ENCODE measurements at regions not wholly inside any gene's neighbourhood (a gene's known extent, or its start where the extent isn't known, plus 50 kb on each side); places are given as distances from the start of the nearest gene placed in this dataset.

DNA sequence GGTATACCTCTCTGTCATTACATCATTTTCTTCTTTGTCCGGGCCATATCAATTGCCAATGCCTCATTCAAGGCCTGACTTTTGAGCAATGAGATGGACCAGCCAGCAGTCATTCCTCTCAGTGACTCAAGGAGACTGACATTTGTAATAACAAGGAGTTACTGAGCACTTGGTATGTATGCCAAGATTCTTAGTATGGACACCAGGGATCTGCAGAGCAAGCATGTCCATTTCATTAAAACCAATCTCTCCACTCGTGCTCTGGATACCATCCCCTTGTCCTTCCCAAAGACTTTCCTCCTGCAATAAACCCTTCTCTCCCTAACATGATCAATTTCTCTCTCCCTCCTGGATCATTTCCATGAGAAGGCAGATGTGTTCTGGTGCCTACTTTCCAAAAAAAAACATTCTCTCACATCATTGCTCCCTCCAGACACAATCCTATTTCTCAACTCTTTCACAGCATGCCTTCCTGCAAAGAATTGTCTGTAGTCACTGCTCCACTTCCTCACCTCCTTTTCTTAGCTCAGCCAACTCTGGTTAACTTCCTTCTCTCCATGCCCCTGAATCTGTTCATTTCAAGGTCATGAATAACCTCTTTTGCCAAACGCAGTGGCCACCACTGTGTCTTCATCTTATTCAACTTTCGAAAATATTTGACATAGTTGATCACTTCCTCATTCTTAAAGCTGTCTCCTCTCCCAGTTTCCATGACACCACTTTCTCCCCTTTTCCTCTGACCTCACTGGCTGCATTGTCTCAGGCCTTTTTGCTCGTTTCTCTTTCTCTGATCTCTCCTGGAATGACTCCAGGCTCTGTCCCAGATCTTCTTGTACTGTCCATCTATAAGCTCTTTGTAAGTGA is 102.8 kb upstream of the CYP1B1 start:
- TF ChIP-seq, protein P1, sequence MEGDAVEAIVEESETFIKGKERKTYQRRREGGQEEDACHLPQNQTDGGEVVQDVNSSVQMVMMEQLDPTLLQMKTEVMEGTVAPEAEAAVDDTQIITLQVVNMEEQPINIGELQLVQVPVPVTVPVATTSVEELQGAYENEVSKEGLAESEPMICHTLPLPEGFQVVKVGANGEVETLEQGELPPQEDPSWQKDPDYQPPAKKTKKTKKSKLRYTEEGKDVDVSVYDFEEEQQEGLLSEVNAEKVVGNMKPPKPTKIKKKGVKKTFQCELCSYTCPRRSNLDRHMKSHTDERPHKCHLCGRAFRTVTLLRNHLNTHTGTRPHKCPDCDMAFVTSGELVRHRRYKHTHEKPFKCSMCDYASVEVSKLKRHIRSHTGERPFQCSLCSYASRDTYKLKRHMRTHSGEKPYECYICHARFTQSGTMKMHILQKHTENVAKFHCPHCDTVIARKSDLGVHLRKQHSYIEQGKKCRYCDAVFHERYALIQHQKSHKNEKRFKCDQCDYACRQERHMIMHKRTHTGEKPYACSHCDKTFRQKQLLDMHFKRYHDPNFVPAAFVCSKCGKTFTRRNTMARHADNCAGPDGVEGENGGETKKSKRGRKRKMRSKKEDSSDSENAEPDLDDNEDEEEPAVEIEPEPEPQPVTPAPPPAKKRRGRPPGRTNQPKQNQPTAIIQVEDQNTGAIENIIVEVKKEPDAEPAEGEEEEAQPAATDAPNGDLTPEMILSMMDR (IDR thresholded peaks at IDR 0.05; ENCODE audit: poor library complexity, severe bottlenecking): no peak
- no peak for TF ChIP-seq EZH2 (IDR thresholded peaks at IDR 0.05; ENCODE audit: borderline replicate concordance, insufficient read depth, low read length, poor library complexity, severe bottlenecking)
- no peak for TF ChIP-seq TAF1 (IDR thresholded peaks at IDR 0.05; ENCODE audit: low read depth)
- no peak for TF ChIP-seq SMC3 (conservative IDR thresholded peaks at IDR 0.05; ENCODE audit: poor library complexity)
- no peak for TF ChIP-seq EP300 (conservative IDR thresholded peaks at IDR 0.05; ENCODE audit: poor library complexity, severe bottlenecking)
- TF ChIP-seq REST (IDR thresholded peaks at IDR 0.05; ENCODE audit: borderline replicate concordance): no peak
- TF ChIP-seq RAD21 (conservative IDR thresholded peaks at IDR 0.05): no peak
- TF ChIP-seq POLR2AphosphoS5 (IDR thresholded peaks at IDR 0.05): no peak
- TF ChIP-seq MXI1 (conservative IDR thresholded peaks at IDR 0.05; ENCODE audit: poor library complexity, severe bottlenecking): no peak
- Histone ChIP-seq H4K20me1 (ENCODE audit: insufficient read depth) (no peaks in the 10 kb centered on the region), H3K36me3 (ENCODE audit: insufficient read depth, low read length) (no peaks in the 10 kb centered on the region), H3K4me2 (ENCODE audit: low read length) (no peak overlapping the region), H3K9me2 (ENCODE audit: insufficient read depth, low read length) (no peaks in the 10 kb centered on the region), H3K9me3 (ENCODE audit: low read length) (no peaks in the 10 kb centered on the region), H3F3A (ENCODE audit: insufficient read depth, low read length, poor library complexity, severe bottlenecking) (no peaks in the 10 kb centered on the region), H3K79me2 (replicated peaks; ENCODE audit: insufficient read depth, low read length) (no peaks in the 10 kb centered on the region), H3K4me3 (ENCODE audit: low read length) (no peak overlapping the region), H2AFZ (ENCODE audit: low read depth, low read length) (no peak overlapping the region), H3K27ac (ENCODE audit: low read length) (no peak overlapping the region), H3K27me3 (ENCODE audit: insufficient read depth, low read depth, low read length) (no peaks in the 10 kb centered on the region), H3K9ac (ENCODE audit: low read length) (no peak overlapping the region)

- no peak overlapping the region for H3K4me2 ChIP-seq (ENCODE audit: low read length)
- no peak overlapping the region for H3K9ac ChIP-seq (ENCODE audit: low read length)
- H3K4me3 ChIP-seq (ENCODE audit: low read length): no peak overlapping the region
- TF ChIP-seq EZH2 (IDR thresholded peaks at IDR 0.05; ENCODE audit: borderline replicate concordance, insufficient read depth, low read length, poor library complexity, severe bottlenecking) (no peak), TAF1 (IDR thresholded peaks at IDR 0.05; ENCODE audit: low read depth) (no peak), SMC3 (conservative IDR thresholded peaks at IDR 0.05; ENCODE audit: poor library complexity) (no peak), MXI1 (conservative IDR thresholded peaks at IDR 0.05; ENCODE audit: poor library complexity, severe bottlenecking) (no peak), POLR2AphosphoS5 (IDR thresholded peaks at IDR 0.05) (no peak), REST (IDR thresholded peaks at IDR 0.05; ENCODE audit: borderline replicate concordance) (no peak), RAD21 (conservative IDR thresholded peaks at IDR 0.05) (no peak), EP300 (conservative IDR thresholded peaks at IDR 0.05; ENCODE audit: poor library complexity, severe bottlenecking) (no peak)
- TF ChIP-seq, protein P1 (IDR thresholded peaks at IDR 0.05; ENCODE audit: poor library complexity, severe bottlenecking): no peak
- H3K36me3 ChIP-seq (ENCODE audit: insufficient read depth, low read length): no peaks in the 10 kb centered on the region
- H3K27ac ChIP-seq (ENCODE audit: low read length): no peak overlapping the region
- H3K9me3 ChIP-seq (ENCODE audit: low read length): no peaks in the 10 kb centered on the region
- no peaks in the 10 kb centered on the region for H3F3A ChIP-seq (ENCODE audit: insufficient read depth, low read length, poor library complexity, severe bottlenecking)
- H2AFZ ChIP-seq (ENCODE audit: low read depth, low read length): no peak overlapping the region
- no peaks in the 10 kb centered on the region for H3K9me2 ChIP-seq (ENCODE audit: insufficient read depth, low read length)
- H3K79me2 ChIP-seq (replicated peaks; ENCODE audit: insufficient read depth, low read length): no peaks in the 10 kb centered on the region
- H4K20me1 ChIP-seq (ENCODE audit: insufficient read depth): no peaks in the 10 kb centered on the region
- no peaks in the 10 kb centered on the region for H3K27me3 ChIP-seq (ENCODE audit: insufficient read depth, low read depth, low read length)
Observed at GRCh38 chr2:38178119-38178518, 102.2 kb upstream of the CYP1B1 start.
